ENCODE measurements at regions not wholly inside any gene's neighbourhood (a gene's known extent, or its start where the extent isn't known, plus 50 kb on each side); places are given as distances from the start of the nearest gene placed in this dataset.

- no peak for DNase-seq
- no peaks in the 10 kb centered on the region for H3K9me3 ChIP-seq
- intact Hi-C loops (cut with DNase I) = no loop called here
- no peak overlapping the region for H3K27ac ChIP-seq
- no peaks in the 10 kb centered on the region for H3K27me3 ChIP-seq
- no peak for ATAC-seq
- no peak overlapping the region for H3K4me3 ChIP-seq
- no peaks in the 10 kb centered on the region for H3K4me1 ChIP-seq
- TF ChIP-seq CTCF (IDR thresholded peaks at IDR 0.05) = no peak
- no peaks in the 10 kb centered on the region for H3K36me3 ChIP-seq
Measured at GRCh38 chr16:72299684-72300243, 127.8 kb upstream of the PMFBP1 start.

GRCh38 chr16:72298961-72299360 is 127.0 kb upstream of the PMFBP1 start:
- Histone ChIP-seq H3K4me3 (no peak overlapping the region), H3K4me1 (no peaks in the 10 kb centered on the region), H3K27me3 (no peaks in the 10 kb centered on the region), H3K36me3 (no peaks in the 10 kb centered on the region), H3K9me3 (no peaks in the 10 kb centered on the region), H3K27ac (no peak overlapping the region)
- ATAC-seq (no peak), DNase-seq (no peak)
- no peak for TF ChIP-seq CTCF (IDR thresholded peaks at IDR 0.05)
- intact Hi-C loops (cut with DNase I) = no loop called here

- Histone ChIP-seq H3K9me3 (no peaks in the 10 kb centered on the region), H3K27ac (no peak overlapping the region), H3K4me1 (peaks cover 0 to 10% of the 10 kb centered on the region in 2 donors), H3K36me3 (no peaks in the 10 kb centered on the region), H3K27me3 (no peaks in the 10 kb centered on the region), H3K4me3 (no peak overlapping the region)
- intact Hi-C loops (cut with DNase I) = no loop called here
- ATAC-seq = no peak
- no peak for TF ChIP-seq CTCF (IDR thresholded peaks at IDR 0.05)
- no peak for DNase-seq
Measured at GRCh38 chr16:72295914-72296313, 124.0 kb upstream of the PMFBP1 start.

GRCh38 chr16:72291531-72291981 is 119.6 kb upstream of the PMFBP1 start:
- peaks cover 0 to 10% of the 10 kb centered on the region in 2 donors for H3K4me1 ChIP-seq
- ATAC-seq (peak; percentile 95), DNase-seq (no peak)
- H3K4me3 ChIP-seq = no peak overlapping the region
- H3K36me3 ChIP-seq = no peaks in the 10 kb centered on the region
- no peaks in the 10 kb centered on the region for H3K27me3 ChIP-seq
- TF ChIP-seq CTCF (IDR thresholded peaks at IDR 0.05) = no peak
- peak overlapping the region; percentile 57 to 74 for H3K27ac ChIP-seq
- no peaks in the 10 kb centered on the region for H3K9me3 ChIP-seq
- intact Hi-C loops (cut with DNase I) = no loop called here

GRCh38 chr16:72291121-72291520 is 119.2 kb upstream of the PMFBP1 start:
- ATAC-seq = peak; percentile 10
- Histone ChIP-seq H3K36me3 (no peaks in the 10 kb centered on the region), H3K4me1 (peaks cover 0 to 10% of the 10 kb centered on the region in 2 donors), H3K27ac (peak overlapping the region; percentile 57 to 74), H3K27me3 (no peaks in the 10 kb centered on the region), H3K9me3 (no peaks in the 10 kb centered on the region), H3K4me3 (no peak overlapping the region)
- no peak for TF ChIP-seq CTCF (IDR thresholded peaks at IDR 0.05)
- intact Hi-C loops (cut with DNase I) = no loop called here
- no peak for DNase-seq
